GM12878 (cell line): ENCODE measurements at regions not wholly inside any gene's neighbourhood (a gene's known extent, or its start where the extent isn't known, plus 50 kb on each side); places are given as distances from the start of the nearest gene placed in this dataset.

Source experiments
- ATAC-seq: fragments of 200-7000 bp; cut with Tn5 transposase; 3 replicates; pipeline ENCODE4 v1.9.1; 2020; ENCODE audit warnings: mild to moderate bottlenecking, moderate library complexity
- BruUV-seq: library from RNA; stranded (reverse); fragments of 400-500 nt; replicated peaks from 2 replicates; lab custom pipeline; 2021; lab: Mats Ljungman, UMichigan
- CTCF ChIA-PET: fragments of 300-600 bp; sonication (Branson Sonifier 250); formaldehyde crosslinking; extraction: SDS; loops from one replicate; lab custom pipeline; 2021; ENCODE audit warnings: inconsistent platforms; lab: Yijun Ruan, JAX
- POLR2A ChIA-PET: fragments of 350-600 bp; formaldehyde crosslinking; extraction: SDS; loops from one replicate; lab custom pipeline; 2021; ENCODE audit warnings: inconsistent platforms; lab: Charles Lee
- RAD21 ChIA-PET: fragments of 300-600 bp; sonication (Branson Sonifier 250); formaldehyde crosslinking; loops from one replicate; lab custom pipeline; 2023; ENCODE audit warnings: antibody characterized with exemption; ENCODE audit not compliant: unreplicated experiment; lab: Charles Lee
- SMC1A ChIA-PET: fragments of 300-600 bp; sonication (Branson Sonifier 250); formaldehyde crosslinking; loops from one replicate; lab custom pipeline; 2023; ENCODE audit not compliant: unreplicated experiment, uncharacterized antibody; lab: Charles Lee
- DNase-seq: peaks from one replicate; pipeline ENCODE4 v3.0.0-alpha.2; 2011; ENCODE audit warnings: low read depth, low spot score
- FAIRE-seq: peaks from 3 replicates; lab custom pipeline; 2011; peaks lifted over from hg19 to GRCh38; lab: Jason Lieb, UNC
- H2AFZ ChIP-seq: 2 replicates; pipeline ENCODE4 v1.6.0; 2011; ENCODE audit warnings: low read depth, low read length, control low read depth; ENCODE audit not compliant: control insufficient read depth
- H3K27ac ChIP-seq: 2 replicates; pipeline ENCODE4 v1.5.1; 2011; ENCODE audit warnings: control low read depth; ENCODE audit not compliant: control insufficient read depth, insufficient read depth
- H3K27me3 ChIP-seq, 2 experiments: replicated peaks in 1 of 2; 2 replicates each; pipeline versions ENCODE4 v1.6.0 to v1.6.1; 2011; ENCODE audit warnings: low read length in 1 of 2; ENCODE audit not compliant: control insufficient read depth in 2 of 2, insufficient read depth in 2 of 2
- H3K36me3 ChIP-seq, 2 experiments: 2 replicates each; pipeline ENCODE4 v1.5.1; 2011; ENCODE audit warnings: low read length in 1 of 2; ENCODE audit not compliant: control insufficient read depth in 2 of 2, insufficient read depth in 2 of 2
- H3K4me1 ChIP-seq: 2 replicates; pipeline ENCODE4 v1.6.1; 2011; ENCODE audit warnings: mild to moderate bottlenecking, low read length, moderate library complexity, mixed read lengths; ENCODE audit not compliant: control insufficient read depth, insufficient read depth
- H3K4me2 ChIP-seq: 2 replicates; pipeline ENCODE4 v1.6.0; 2011; ENCODE audit warnings: control low read depth; ENCODE audit not compliant: control insufficient read depth, insufficient read depth
- H3K4me3 ChIP-seq: fragments of 200-600 bp; sonication (generic); 2 replicates; pipeline ENCODE4 v1.5.1; 2016
- H3K79me2 ChIP-seq: 2 replicates; pipeline ENCODE4 v1.6.0; 2011; ENCODE audit warnings: low read length; ENCODE audit not compliant: control insufficient read depth, insufficient read depth
- H3K9ac ChIP-seq: 2 replicates; pipeline ENCODE4 v1.8.0; 2011; ENCODE audit warnings: low read length, control low read depth, mixed read lengths; ENCODE audit not compliant: control insufficient read depth, insufficient read depth
- H3K9me3 ChIP-seq: replicated peaks from 3 replicates; pipeline ENCODE4 v1.5.1; 2011; ENCODE audit warnings: mild to moderate bottlenecking, low read length; ENCODE audit not compliant: control insufficient read depth, insufficient read depth
- H4K20me1 ChIP-seq: 2 replicates; pipeline ENCODE4 v1.6.0; 2011; ENCODE audit not compliant: control insufficient read depth, insufficient read depth
- NR2F1 ChIP-seq: fragments of 450-650 bp; conservative IDR thresholded peaks from 2 replicates; pipeline ENCODE4 v1.6.1; 2017; ENCODE audit warnings: mild to moderate bottlenecking
- SP1 ChIP-seq: IDR thresholded peaks from one replicate; pipeline ENCODE4 v1.6.1; 2011; ENCODE audit warnings: low read depth, low read length
- ZNF687 ChIP-seq: fragments of 450-650 bp; IDR thresholded peaks from 2 replicates; pipeline ENCODE4 v1.6.1; 2017; ENCODE audit warnings: mild to moderate bottlenecking, moderate library complexity
- ZSCAN29 ChIP-seq: fragments of 450-650 bp; IDR thresholded peaks from 2 replicates; pipeline ENCODE4 v1.6.1; 2017; ENCODE audit warnings: mild to moderate bottlenecking, moderate library complexity
- WGBS: methylation state at CpG from one replicate; pipeline ENCODE4 v1.1.6; 2016; ENCODE audit warnings: low lambda C conversion rate; ENCODE audit not compliant: insufficient replicate concordance, insufficient coverage; ENCODE audit errors: missing lambda C conversion rate; 5-methylcytosine and 5-hydroxymethylcytosine counted together
- in situ Hi-C: fragments of 300-500 bp; cut with MboI; formaldehyde crosslinking; loops from 9 replicates; pipeline ENCODE4 v1.14.3; 2018; ENCODE audit warnings: mixed read lengths
- intact Hi-C: fragments of 100-400 bp; cut with micrococcal nuclease; formaldehyde crosslinking; loops from one replicate; pipeline ENCODE4 v1.14.2; 2022; ENCODE audit not compliant: unreplicated experiment
- TF ChIP-seq, protein P1 (sequence below): fragments of 450-650 bp; IDR thresholded peaks from 2 replicates; pipeline ENCODE4 v1.6.1; 2016; ENCODE audit warnings: mild to moderate bottlenecking

DNA sequence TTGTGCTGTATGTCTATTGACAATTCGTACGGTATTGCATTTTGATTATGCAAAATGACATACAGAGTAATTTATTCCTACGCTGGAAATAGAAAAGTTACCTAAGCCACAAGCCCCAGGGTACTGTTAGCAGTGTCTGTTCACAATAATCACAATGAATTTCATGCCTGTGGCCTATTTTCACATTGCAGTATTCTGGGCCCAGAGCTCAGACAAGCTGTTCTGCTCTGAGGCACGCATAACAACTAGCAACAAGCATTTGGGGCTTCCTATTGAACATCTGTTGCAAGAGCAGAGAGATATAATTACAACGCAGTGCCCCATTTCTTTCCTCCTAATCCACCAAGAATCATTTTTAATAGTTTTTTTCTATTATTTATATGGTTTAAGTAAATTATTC lies 158.9 kb upstream of the SGCG start (continued):
- TF ChIP-seq ZSCAN29 (no peak), NR2F1 (no peak), SP1 (no peak)

DNA sequence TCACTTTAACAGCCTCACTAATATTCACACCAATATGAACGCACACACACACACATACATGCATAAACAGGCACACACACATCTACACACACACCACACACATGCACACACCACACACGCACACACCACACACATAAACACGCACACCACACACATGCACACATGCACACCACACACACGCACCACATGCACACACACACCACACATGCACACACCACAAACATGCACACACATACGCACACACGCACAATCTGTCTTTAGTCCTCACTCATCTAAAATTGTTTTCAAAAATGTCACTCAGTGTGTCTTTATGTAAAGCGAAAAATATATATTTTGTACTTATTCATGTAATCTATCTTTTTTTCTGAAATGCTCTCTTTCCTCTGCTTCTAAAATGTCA lies 158.1 kb upstream of the SGCG start:
- Histone ChIP-seq H3K9ac (no peak overlapping the region), H3K27me3 (no peaks in the 10 kb centered on the region), H3K4me2 (no peak overlapping the region), H3K27ac (no peak overlapping the region), H3K9me3 (no peaks in the 10 kb centered on the region), H4K20me1 (no peaks in the 10 kb centered on the region), H3K79me2 (no peaks in the 10 kb centered on the region), H3K36me3 (no peaks in the 10 kb centered on the region), H3K4me1 (no peaks in the 10 kb centered on the region), H3K4me3 (no peak overlapping the region), H2AFZ (no peak overlapping the region)
- 52% methylated on average over 7 of the region's 7 CpGs for WGBS
- SMC1A ChIA-PET: interaction anchor here (1.1 kb wide), 1 partner anchor 220 kb away, joined by 3 read pairs; no protein-coding TSS in a partner anchor
- intact Hi-C loops (loop anchor here (10.0 kb wide), 2 partner anchors 302 to 1398 kb away; no protein-coding TSS in a partner anchor), in situ Hi-C loops (no loop called here)
- DNase-seq (no peak), ATAC-seq (no peak), FAIRE-seq (no peak)
- POLR2A ChIA-PET: no interaction called here
- RAD21 ChIA-PET: no interaction called here
- TF ChIP-seq, protein P1, sequence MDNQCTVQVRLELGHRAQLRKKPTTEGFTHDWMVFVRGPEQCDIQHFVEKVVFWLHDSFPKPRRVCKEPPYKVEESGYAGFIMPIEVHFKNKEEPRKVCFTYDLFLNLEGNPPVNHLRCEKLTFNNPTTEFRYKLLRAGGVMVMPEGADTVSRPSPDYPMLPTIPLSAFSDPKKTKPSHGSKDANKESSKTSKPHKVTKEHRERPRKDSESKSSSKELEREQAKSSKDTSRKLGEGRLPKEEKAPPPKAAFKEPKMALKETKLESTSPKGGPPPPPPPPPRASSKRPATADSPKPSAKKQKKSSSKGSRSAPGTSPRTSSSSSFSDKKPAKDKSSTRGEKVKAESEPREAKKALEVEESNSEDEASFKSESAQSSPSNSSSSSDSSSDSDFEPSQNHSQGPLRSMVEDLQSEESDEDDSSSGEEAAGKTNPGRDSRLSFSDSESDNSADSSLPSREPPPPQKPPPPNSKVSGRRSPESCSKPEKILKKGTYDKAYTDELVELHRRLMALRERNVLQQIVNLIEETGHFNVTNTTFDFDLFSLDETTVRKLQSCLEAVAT: no peak
- no peak for TF ChIP-seq ZNF687
- CTCF ChIA-PET: interaction anchor here (0.7 to 3.4 kb wide), 2 partner anchors 219 to 227 kb away, joined by 3 to 108 read pairs; no protein-coding TSS in a partner anchor
- no TSS peak for BruUV-seq
